ENCODE measurements at regions not wholly inside any gene's neighbourhood (a gene's known extent, or its start where the extent isn't known, plus 50 kb on each side); places are given as distances from the start of the nearest gene placed in this dataset.

- no peaks in the 10 kb centered on the region for H3K27me3 ChIP-seq
- H3K4me3 ChIP-seq, result no peak overlapping the region
- H3K36me3 ChIP-seq, result no peaks in the 10 kb centered on the region
- no peak for DNase-seq
- WGBS, 2 donors (ENCODE audit: low coverage in 1 of 2), result 94% methylated on average over 3 of the region's 3 CpGs
- intact Hi-C loops (cut with DNase I; ENCODE audit: low total_unique reads) (no loop called here), in situ Hi-C loops (cut with MboI; ENCODE audit: low pct_ligation_motif_present in 1 of 4, low pct_unique_long_range_greater_than_20kb in 1 of 4, low sequenced_read_pairs in 3 of 4) (no loop called here)
- no peak overlapping the region for H3K27ac ChIP-seq
- TF ChIP-seq, protein P1, sequence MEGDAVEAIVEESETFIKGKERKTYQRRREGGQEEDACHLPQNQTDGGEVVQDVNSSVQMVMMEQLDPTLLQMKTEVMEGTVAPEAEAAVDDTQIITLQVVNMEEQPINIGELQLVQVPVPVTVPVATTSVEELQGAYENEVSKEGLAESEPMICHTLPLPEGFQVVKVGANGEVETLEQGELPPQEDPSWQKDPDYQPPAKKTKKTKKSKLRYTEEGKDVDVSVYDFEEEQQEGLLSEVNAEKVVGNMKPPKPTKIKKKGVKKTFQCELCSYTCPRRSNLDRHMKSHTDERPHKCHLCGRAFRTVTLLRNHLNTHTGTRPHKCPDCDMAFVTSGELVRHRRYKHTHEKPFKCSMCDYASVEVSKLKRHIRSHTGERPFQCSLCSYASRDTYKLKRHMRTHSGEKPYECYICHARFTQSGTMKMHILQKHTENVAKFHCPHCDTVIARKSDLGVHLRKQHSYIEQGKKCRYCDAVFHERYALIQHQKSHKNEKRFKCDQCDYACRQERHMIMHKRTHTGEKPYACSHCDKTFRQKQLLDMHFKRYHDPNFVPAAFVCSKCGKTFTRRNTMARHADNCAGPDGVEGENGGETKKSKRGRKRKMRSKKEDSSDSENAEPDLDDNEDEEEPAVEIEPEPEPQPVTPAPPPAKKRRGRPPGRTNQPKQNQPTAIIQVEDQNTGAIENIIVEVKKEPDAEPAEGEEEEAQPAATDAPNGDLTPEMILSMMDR (IDR thresholded peaks at IDR 0.05), result no peak
- TF ChIP-seq POLR2AphosphoS5 (IDR thresholded peaks at IDR 0.05), result no peak
- TF ChIP-seq EP300 (IDR thresholded peaks at IDR 0.05; ENCODE audit: low read depth), result no peak
- TF ChIP-seq POLR2A (IDR thresholded peaks at IDR 0.05), result no peak
- H3K4me1 ChIP-seq, result peaks cover 0 to 11% (median 5%) of the 10 kb centered on the region in 4 donors
- H3K9me3 ChIP-seq, result no peaks in the 10 kb centered on the region
Measured at GRCh38 chr9:108184009-108184408, 671.8 kb downstream of the ACTL7B start.

DNA sequence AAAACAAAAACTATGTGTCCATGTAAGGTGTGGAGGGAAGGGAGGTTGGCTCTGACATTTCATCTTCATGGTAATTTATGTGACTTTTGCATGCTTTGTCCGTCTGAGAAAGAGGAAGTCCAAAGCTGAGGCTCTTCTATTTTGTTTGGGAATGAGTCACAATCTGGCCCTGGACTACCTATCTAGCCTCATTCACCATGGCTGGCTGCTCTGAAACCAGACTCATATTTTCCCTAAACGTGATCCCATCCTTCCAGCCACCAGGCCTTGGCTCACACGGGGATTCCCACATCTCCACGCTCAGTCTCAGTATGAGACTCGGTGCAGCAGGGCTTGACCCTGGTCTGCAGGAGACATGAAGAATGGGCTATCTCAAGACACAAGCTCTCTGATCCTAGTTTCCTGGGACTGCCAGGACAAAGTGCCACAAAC, 672.8 kb downstream of the ACTL7B start:
- Histone ChIP-seq H3K4me1 (peaks cover 0 to 11% (median 5%) of the 10 kb centered on the region in 4 donors), H3K36me3 (no peaks in the 10 kb centered on the region), H3K9me3 (no peaks in the 10 kb centered on the region), H3K27ac (no peak overlapping the region), H3K4me3 (no peak overlapping the region), H3K27me3 (no peaks in the 10 kb centered on the region)
- in situ Hi-C loops (cut with MboI; ENCODE audit: low pct_ligation_motif_present in 1 of 4, low pct_unique_long_range_greater_than_20kb in 1 of 4, low sequenced_read_pairs in 3 of 4), result no loop called here
- TF ChIP-seq, protein P1 (IDR thresholded peaks at IDR 0.05), result no peak
- TF ChIP-seq POLR2AphosphoS5 (IDR thresholded peaks at IDR 0.05), result no peak
- TF ChIP-seq EP300 (IDR thresholded peaks at IDR 0.05; ENCODE audit: low read depth), result no peak
- TF ChIP-seq POLR2A (IDR thresholded peaks at IDR 0.05), result no peak
- intact Hi-C loops (cut with DNase I; ENCODE audit: low total_unique reads), result no loop called here
- 30 to 60% methylated on average over 2 to 5 of the region's 5 CpGs for WGBS, 2 donors (ENCODE audit: low coverage in 1 of 2)
- DNase-seq, result no peak

- in situ Hi-C loops (cut with MboI; ENCODE audit: low pct_ligation_motif_present in 1 of 4, low pct_unique_long_range_greater_than_20kb in 1 of 4, low sequenced_read_pairs in 3 of 4), result no loop called here
- no peak for DNase-seq
- TF ChIP-seq, protein P1 (IDR thresholded peaks at IDR 0.05), result no peak
- no peak for TF ChIP-seq POLR2A (IDR thresholded peaks at IDR 0.05)
- no peak for TF ChIP-seq EP300 (IDR thresholded peaks at IDR 0.05; ENCODE audit: low read depth)
- no peak for TF ChIP-seq POLR2AphosphoS5 (IDR thresholded peaks at IDR 0.05)
- Histone ChIP-seq H3K4me3 (no peak overlapping the region), H3K27ac (no peak overlapping the region), H3K36me3 (no peaks in the 10 kb centered on the region), H3K27me3 (no peaks in the 10 kb centered on the region), H3K9me3 (no peaks in the 10 kb centered on the region), H3K4me1 (peaks cover 0 to 11% (median 5%) of the 10 kb centered on the region in 4 donors)
- 81 to 84% methylated on average over 4 to 8 of the region's 8 CpGs for WGBS, 2 donors (ENCODE audit: low coverage in 1 of 2)
- intact Hi-C loops (cut with DNase I; ENCODE audit: low total_unique reads), result no loop called here
Measured at GRCh38 chr9:108182270-108182669, 673.5 kb downstream of the ACTL7B start.

DNA sequence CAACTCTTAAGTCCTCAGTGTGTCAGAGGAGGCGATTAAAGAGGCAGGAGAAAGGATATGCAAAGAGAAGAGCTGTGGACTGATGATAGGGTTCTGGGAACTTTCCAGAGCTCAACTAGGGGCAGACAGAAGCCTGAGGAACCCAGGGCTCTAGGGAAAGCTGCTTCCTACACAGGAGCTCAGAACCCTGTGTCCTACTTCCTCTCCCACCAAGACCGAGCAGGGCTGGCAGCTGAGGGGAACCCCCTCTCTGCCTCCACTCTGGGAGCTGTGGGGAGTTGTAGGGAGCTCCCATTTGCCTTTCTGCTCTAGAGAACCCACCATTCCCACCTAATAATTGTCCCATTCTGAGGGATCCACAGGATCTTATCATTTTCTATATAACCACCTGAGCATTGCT, 674.3 kb downstream of the ACTL7B start:
- WGBS, 2 donors (ENCODE audit: low coverage in 1 of 2), result 76 to 80% methylated on average over 2 of the region's 2 CpGs
- TF ChIP-seq, protein P1 (IDR thresholded peaks at IDR 0.05), result no peak
- TF ChIP-seq POLR2A (IDR thresholded peaks at IDR 0.05), result no peak
- Histone ChIP-seq H3K9me3 (no peaks in the 10 kb centered on the region), H3K27ac (no peak overlapping the region), H3K4me1 (peaks cover 0 to 11% (median 5%) of the 10 kb centered on the region in 4 donors), H3K36me3 (no peaks in the 10 kb centered on the region), H3K4me3 (no peak overlapping the region), H3K27me3 (no peaks in the 10 kb centered on the region)
- intact Hi-C loops (cut with DNase I; ENCODE audit: low total_unique reads), result no loop called here
- in situ Hi-C loops (cut with MboI; ENCODE audit: low pct_ligation_motif_present in 1 of 4, low pct_unique_long_range_greater_than_20kb in 1 of 4, low sequenced_read_pairs in 3 of 4), result no loop called here
- no peak for DNase-seq

Data from transverse colon (tissue), 4 donors.